Body of pancreas (tissue), 4 donors: ENCODE measurements at regions not wholly inside any gene's neighbourhood (a gene's known extent, or its start where the extent isn't known, plus 50 kb on each side); places are given as distances from the start of the nearest gene placed in this dataset.

Source experiments
- ATAC-seq: fragments of 150-250 bp; one replicate; pipeline ENCODE4 v1.9.1; 2016
- DNase-seq, 4 donors: peaks; one replicate each; pipeline ENCODE4 v3.0.0-alpha.2; 2019
- H3K27ac ChIP-seq, 4 donors: fragments of 200-600 bp; sonication (generic); 1 replicate in 3 of 4; 2 replicates in 1 of 4; pipeline versions ENCODE4 v1.5.1 to v1.6.1; 2016 to 2019; ENCODE audit warnings: mild to moderate bottlenecking in 1 of 4, mixed read lengths in 1 of 4, moderate library complexity in 1 of 4
- H3K27me3 ChIP-seq, 2 donors: fragments of 200-600 bp; sonication (generic); one replicate each; pipeline ENCODE4 v1.6.0; 2016; ENCODE audit warnings: mild to moderate bottlenecking in 1 of 2
- H3K36me3 ChIP-seq, 2 donors: fragments of 200-600 bp; sonication (generic); replicated peaks in 1 of 2; 2 replicates each; pipeline ENCODE4 v1.5.1; 2016; ENCODE audit warnings: low read depth in 2 of 2; ENCODE audit not compliant: insufficient read depth in 1 of 2
- H3K4me1 ChIP-seq: fragments of 200-600 bp; sonication (generic); one replicate; pipeline ENCODE4 v1.6.0; 2016
- H3K4me3 ChIP-seq, 2 donors: fragments of 200-600 bp; sonication (generic); 1 replicate in 1 of 2; 2 replicates in 1 of 2; pipeline ENCODE4 v1.5.1; 2016 to 2019
- H3K9me3 ChIP-seq, 3 donors: fragments of 200-600 bp; sonication (generic); 1 replicate in 2 of 3; 2 replicates in 1 of 3; pipeline ENCODE4 v1.5.1; 2016
- CTCF ChIP-seq, 7 experiments: fragments of 450-650 bp in 4 of 7; fragments of 200-600 bp in 3 of 7; sonication (generic) in 3 of 7; IDR thresholded peaks; one replicate each; pipeline ENCODE4 v1.5.1; 2016 to 2019; ENCODE audit warnings: antibody characterized with exemption in 7 of 7
- POLR2A ChIP-seq, 3 donors: fragments of 450-650 bp; IDR thresholded peaks; one replicate each; pipeline ENCODE4 v1.6.1; 2016; ENCODE audit warnings: antibody characterized with exemption in 3 of 3, mild to moderate bottlenecking in 2 of 3
- WGBS, 2 donors: methylation state at CpG; one replicate each; pipeline ENCODE4 v1.1.5; 2017; 5-methylcytosine and 5-hydroxymethylcytosine counted together
- intact Hi-C: fragments of 100-400 bp; cut with DNase I; formaldehyde crosslinking; loops from one replicate; pipeline ENCODE4 v1.15.1; 2023

DNA sequence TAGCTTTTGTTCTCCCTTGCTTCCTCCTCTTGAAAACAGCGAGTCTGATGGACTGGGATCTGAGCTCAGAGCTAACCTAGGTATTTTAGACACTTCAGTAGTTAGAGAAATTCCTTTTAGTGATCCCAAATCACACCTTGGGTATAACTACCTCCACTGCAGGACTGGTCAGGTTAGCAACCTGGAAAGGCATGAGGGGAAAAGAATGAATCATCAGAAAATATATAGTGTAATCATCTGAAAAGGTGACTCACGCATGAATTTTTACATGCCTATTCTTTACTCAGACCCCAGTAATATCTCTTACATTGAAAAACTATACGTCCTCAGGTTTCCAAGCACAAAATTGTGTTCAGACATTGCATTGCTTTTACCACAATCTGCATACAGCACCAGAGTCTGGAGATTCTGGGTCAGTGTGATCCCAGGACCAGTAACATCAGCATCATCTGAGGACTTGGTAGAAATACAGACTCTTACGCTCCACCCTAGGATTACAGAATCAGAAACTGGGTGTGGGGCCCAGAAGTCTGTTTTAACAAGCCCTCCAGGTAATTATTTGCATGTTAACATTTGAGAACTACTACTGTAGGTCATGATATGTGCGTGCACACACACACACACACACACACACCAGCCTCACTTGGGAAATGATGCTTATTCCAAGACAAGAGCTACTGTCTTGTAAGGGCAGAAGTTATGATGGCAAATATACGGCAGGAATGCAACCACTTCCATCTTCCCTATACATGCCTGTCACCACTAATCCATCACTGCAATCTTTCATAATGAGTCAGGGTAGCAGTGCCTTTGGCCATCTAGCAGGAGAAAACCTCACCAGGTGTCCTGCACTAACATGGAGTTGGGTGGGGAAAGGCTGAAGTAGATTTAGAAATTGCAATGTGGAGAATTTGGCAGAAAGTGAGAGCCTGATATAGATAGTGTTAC lies 271.6 kb upstream of the MAP3K1 start:
- DNase-seq (no peak), ATAC-seq (no peak)
- no peak overlapping the region for H3K27ac ChIP-seq
- H3K27me3 ChIP-seq = no peaks in the 10 kb centered on the region
- H3K9me3 ChIP-seq = no peaks in the 10 kb centered on the region
- WGBS, 2 donors = 88 to 91% methylated on average over 6 of the region's 6 CpGs
- no peaks in the 10 kb centered on the region for H3K4me1 ChIP-seq
- intact Hi-C loops = no loop called here
- H3K4me3 ChIP-seq = no peak overlapping the region
- H3K36me3 ChIP-seq = no peaks in the 10 kb centered on the region
- TF ChIP-seq POLR2A (IDR thresholded peaks at IDR 0.05) = no peak
- no peak for TF ChIP-seq CTCF (IDR thresholded peaks at IDR 0.05)

GRCh38 chr5:56540266-56540665 lies 275.1 kb upstream of the MAP3K1 start:
- H3K4me3 ChIP-seq = no peak overlapping the region
- no peaks in the 10 kb centered on the region for H3K27me3 ChIP-seq
- WGBS, 2 donors = 82 to 90% methylated on average over 4 of the region's 4 CpGs
- TF ChIP-seq POLR2A (IDR thresholded peaks at IDR 0.05) = no peak
- TF ChIP-seq CTCF (IDR thresholded peaks at IDR 0.05) = no peak
- ATAC-seq (no peak), DNase-seq (no peak)
- intact Hi-C loops = no loop called here
- H3K27ac ChIP-seq = no peak overlapping the region
- no peaks in the 10 kb centered on the region for H3K9me3 ChIP-seq
- no peaks in the 10 kb centered on the region for H3K4me1 ChIP-seq
- no peaks in the 10 kb centered on the region for H3K36me3 ChIP-seq

GRCh38 chr5:56538580-56538979 lies 276.8 kb upstream of the MAP3K1 start:
- Histone ChIP-seq H3K27ac (no peak overlapping the region), H3K9me3 (no peaks in the 10 kb centered on the region), H3K4me1 (peaks cover 9% of the 10 kb centered on the region), H3K4me3 (no peak overlapping the region), H3K27me3 (no peaks in the 10 kb centered on the region), H3K36me3 (no peaks in the 10 kb centered on the region)
- intact Hi-C loops = no loop called here
- ATAC-seq (no peak), DNase-seq (no peak)
- TF ChIP-seq CTCF (IDR thresholded peaks at IDR 0.05) = no peak
- TF ChIP-seq POLR2A (IDR thresholded peaks at IDR 0.05) = no peak
- WGBS, 2 donors = 94 to 95% methylated on average over 6 of the region's 6 CpGs

DNA sequence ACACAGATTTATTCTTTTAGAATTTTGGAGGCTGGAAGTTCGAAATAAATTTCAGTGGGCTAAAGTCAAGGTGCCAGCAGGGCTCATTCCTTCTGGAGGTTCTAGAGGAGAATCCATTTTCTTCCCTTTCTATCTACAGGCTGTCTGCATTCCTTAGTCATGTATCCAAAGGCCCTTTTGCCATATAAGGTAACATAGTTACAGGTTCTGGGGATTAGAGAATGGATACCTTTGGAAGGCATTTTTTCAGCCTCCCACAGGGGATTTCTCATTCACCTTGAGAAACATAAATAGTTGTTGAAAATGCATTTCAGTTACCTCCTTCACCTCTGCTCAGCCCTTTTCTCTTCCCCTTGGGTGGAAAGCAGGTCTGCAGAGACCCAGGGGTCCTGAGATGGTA lies 280.0 kb upstream of the MAP3K1 start:
- H3K9me3 ChIP-seq = no peaks in the 10 kb centered on the region
- ATAC-seq = no peak
- no peak for TF ChIP-seq CTCF (IDR thresholded peaks at IDR 0.05)
- TF ChIP-seq POLR2A (IDR thresholded peaks at IDR 0.05) = no peak
- DNase-seq = no peak
- 83 to 96% methylated on average over 1 of the region's 1 CpG for WGBS, 2 donors
- intact Hi-C loops = no loop called here
- no peak overlapping the region for H3K27ac ChIP-seq
- H3K4me1 ChIP-seq = peaks cover 10% of the 10 kb centered on the region
- H3K36me3 ChIP-seq = no peaks in the 10 kb centered on the region
- no peaks in the 10 kb centered on the region for H3K27me3 ChIP-seq
- H3K4me3 ChIP-seq = no peak overlapping the region
